B cell (primary cell): ENCODE measurements at regions not wholly inside any gene's neighbourhood (a gene's known extent, or its start where the extent isn't known, plus 50 kb on each side); places are given as distances from the start of the nearest gene placed in this dataset.

Experiments
- ATAC-seq: fragments of 200-7000 bp; cut with Tn5 transposase; one replicate; pipeline ENCODE4 v1.10.0; 2021; ENCODE audit warnings: low read depth, mild to moderate bottlenecking, moderate number of reproducible peaks, moderate library complexity
- CTCF ChIA-PET: fragments of 350-600 bp; sonication (Branson Sonifier 250); formaldehyde crosslinking; loops from one replicate; lab custom pipeline; 2021; ENCODE audit warnings: antibody characterized with exemption, inconsistent platforms; lab: Charles Lee
- POLR2A ChIA-PET: fragments of 350-600 bp; sonication (Branson Sonifier 250); formaldehyde crosslinking; loops from one replicate; lab custom pipeline; 2021; ENCODE audit warnings: antibody characterized with exemption; lab: Charles Lee
- DNase-seq: peaks from one replicate; pipeline ENCODE4 v3.0.0; 2013
- H2AFZ ChIP-seq: 2 replicates; pipeline ENCODE4 v1.6.1; 2012; ENCODE audit warnings: mild to moderate bottlenecking, low read depth, low read length; ENCODE audit not compliant: insufficient read depth, poor library complexity, severe bottlenecking
- H3K27ac ChIP-seq, 2 donors: 1 replicate in 1 of 2; 2 replicates in 1 of 2; pipeline ENCODE4 v1.5.1; 2012 to 2013; ENCODE audit warnings: low read length in 2 of 2, mild to moderate bottlenecking in 2 of 2, moderate library complexity in 1 of 2
- H3K27me3 ChIP-seq, 4 experiments: fragments of 200-600 bp in 1 of 4; sonication (generic) in 1 of 4; replicated peaks in 1 of 4; 1 replicate in 2 of 4; 2 replicates in 2 of 4; pipeline versions ENCODE4 v1.6.1 to v1.7.0; 2013 to 2016; ENCODE audit warnings: low read length in 3 of 4, mild to moderate bottlenecking in 2 of 4, mixed read lengths in 1 of 4, moderate library complexity in 1 of 4; ENCODE audit not compliant: insufficient read depth in 4 of 4, control insufficient read depth in 3 of 4; ENCODE audit errors: control extremely low read depth in 1 of 4
- H3K36me3 ChIP-seq, 2 experiments: replicated peaks in 1 of 2; 1 replicate in 1 of 2; 2 replicates in 1 of 2; pipeline versions ENCODE4 v1.6.1 to v1.7.1; 2013; ENCODE audit warnings: low read length in 1 of 2; ENCODE audit not compliant: insufficient read depth in 2 of 2, control insufficient read depth in 1 of 2; ENCODE audit errors: control extremely low read depth in 1 of 2, extremely low read depth in 1 of 2
- H3K4me1 ChIP-seq, 2 donors: fragments of 200-600 bp in 1 of 2; sonication (generic) in 1 of 2; 1 replicate in 1 of 2; 2 replicates in 1 of 2; pipeline versions ENCODE4 v1.5.1 to v1.6.1; 2013 to 2017; ENCODE audit warnings: low read length in 2 of 2; ENCODE audit not compliant: control insufficient read depth in 2 of 2, insufficient read depth in 2 of 2
- H3K4me2 ChIP-seq: replicated peaks from 2 replicates; pipeline ENCODE3; 2012; ENCODE audit warnings: mild to moderate bottlenecking, low read depth, low read length; ENCODE audit not compliant: poor library complexity, severe bottlenecking
- H3K4me3 ChIP-seq, 5 experiments: fragments of 200-600 bp in 1 of 5; sonication (generic) in 1 of 5; 1 replicate in 3 of 5; 2 replicates in 2 of 5; pipeline versions ENCODE4 v1.5.1 to v1.7.0; 2011 to 2016; ENCODE audit warnings: low read length in 4 of 5, mild to moderate bottlenecking in 4 of 5, low read depth in 2 of 5, control low read depth in 1 of 5, moderate library complexity in 1 of 5; ENCODE audit not compliant: insufficient read depth in 1 of 5; ENCODE audit errors: control extremely low read depth in 1 of 5, extremely low read depth in 1 of 5
- H3K79me2 ChIP-seq: fragments of 200-600 bp; sonication (generic); one replicate; pipeline ENCODE4 v1.6.0; 2016; ENCODE audit warnings: low read length; ENCODE audit not compliant: control insufficient read depth, insufficient read depth
- H3K9ac ChIP-seq: fragments of 200-600 bp; sonication (generic); 2 replicates; pipeline ENCODE4 v1.6.1; 2017; ENCODE audit warnings: mild to moderate bottlenecking, low read length, moderate library complexity
- H3K9me3 ChIP-seq, 3 donors: one replicate each; pipeline versions ENCODE4 v1.6.1 to v1.7.1; 2013; ENCODE audit warnings: low read length in 2 of 3; ENCODE audit not compliant: control insufficient read depth in 2 of 3, insufficient read depth in 1 of 3; ENCODE audit errors: control extremely low read depth in 1 of 3
- H4K20me1 ChIP-seq: 2 replicates; pipeline ENCODE4 v1.6.0; 2012; ENCODE audit warnings: mild to moderate bottlenecking, low read length; ENCODE audit not compliant: insufficient read depth, control insufficient read depth, poor library complexity, severe bottlenecking
- H3K27ac Mint-ChIP-seq: one replicate; pipeline ENCODE4 v1.8.0; 2021; ENCODE audit warnings: mixed read lengths
- H3K27me3 Mint-ChIP-seq: one replicate; pipeline ENCODE4 v1.8.0; 2021; ENCODE audit warnings: mixed read lengths
- H3K4me1 Mint-ChIP-seq: one replicate; pipeline ENCODE4 v1.8.0; 2021; ENCODE audit warnings: mixed read lengths
- H3K4me3 Mint-ChIP-seq: one replicate; pipeline ENCODE4 v1.8.0; 2021; ENCODE audit warnings: mixed read lengths
- H3K9me3 Mint-ChIP-seq: one replicate; pipeline ENCODE4 v1.8.0; 2022; ENCODE audit warnings: mixed read lengths; ENCODE audit not compliant: insufficient read depth
- CTCF ChIP-seq: fragments of 200-600 bp; IDR thresholded peaks from one replicate; pipeline ENCODE4 v1.8.0; 2022; ENCODE audit warnings: antibody characterized with exemption, mild to moderate bottlenecking
- EZH2 ChIP-seq: IDR thresholded peaks from 2 replicates; pipeline ENCODE4 v1.6.1; 2012; ENCODE audit warnings: borderline replicate concordance, low read depth, mild to moderate bottlenecking, moderate library complexity, low read length; ENCODE audit not compliant: insufficient read depth, poor library complexity, severe bottlenecking
- WGBS: methylation state at CpG from one replicate; pipeline ENCODE4 v1.1.5; 2013; ENCODE audit warnings: missing lambda C conversion rate; ENCODE audit not compliant: insufficient coverage; 5-methylcytosine and 5-hydroxymethylcytosine counted together
- intact Hi-C: fragments of 100-400 bp; cut with micrococcal nuclease; formaldehyde crosslinking; loops from one replicate; pipeline ENCODE4 v1.10.0; 2022

GRCh38 chr17:72191921-72192799 lies 71.3 kb downstream of the SOX9 start:
- H3K9me3 Mint-ChIP-seq, result peaks cover 4% of the 10 kb centered on the region
- Histone ChIP-seq H3K4me2 (no peak overlapping the region), H3K9me3 (peaks cover 0 to 23% (median 0%) of the 10 kb centered on the region in 3 donors), H3K4me3 (no peak overlapping the region), H3K9ac (no peak overlapping the region), H3K27me3 (no peaks in the 10 kb centered on the region), H3K79me2 (no peaks in the 10 kb centered on the region), H3K36me3 (no peaks in the 10 kb centered on the region), H3K27ac (no peak overlapping the region), H2AFZ (no peak overlapping the region), H4K20me1 (no peaks in the 10 kb centered on the region), H3K4me1 (no peaks in the 10 kb centered on the region)
- H3K27ac Mint-ChIP-seq, result no peak overlapping the region
- no peak for DNase-seq
- CTCF ChIA-PET, result no interaction called here
- H3K4me3 Mint-ChIP-seq, result no peak overlapping the region
- TF ChIP-seq CTCF, result no peak
- TF ChIP-seq EZH2, result no peak
- POLR2A ChIA-PET, result no interaction called here
- no peaks in the 10 kb centered on the region for H3K27me3 Mint-ChIP-seq
- ATAC-seq, result no peak
- H3K4me1 Mint-ChIP-seq, result no peaks in the 10 kb centered on the region
- WGBS, result 69% methylated on average over 7 of the region's 11 CpGs
- intact Hi-C loops, result no loop called here

- POLR2A ChIA-PET, result no interaction called here
- TF ChIP-seq EZH2, result no peak
- TF ChIP-seq CTCF, result no peak
- H3K4me1 Mint-ChIP-seq, result no peaks in the 10 kb centered on the region
- no peak for DNase-seq
- Histone ChIP-seq H3K9ac (no peak overlapping the region), H3K36me3 (no peaks in the 10 kb centered on the region), H2AFZ (no peak overlapping the region), H3K4me3 (no peak overlapping the region), H3K79me2 (no peaks in the 10 kb centered on the region), H3K27ac (no peak overlapping the region), H3K4me2 (no peak overlapping the region), H3K4me1 (no peaks in the 10 kb centered on the region), H3K9me3 (peaks cover 0 to 20% (median 0%) of the 10 kb centered on the region in 3 donors), H4K20me1 (no peaks in the 10 kb centered on the region), H3K27me3 (no peaks in the 10 kb centered on the region)
- no peak for ATAC-seq
- CTCF ChIA-PET, result no interaction called here
- H3K4me3 Mint-ChIP-seq, result no peak overlapping the region
- peaks cover 4% of the 10 kb centered on the region for H3K9me3 Mint-ChIP-seq
- 69% methylated on average over 2 of the region's 4 CpGs for WGBS
- intact Hi-C loops, result no loop called here
- H3K27ac Mint-ChIP-seq, result no peak overlapping the region
- no peaks in the 10 kb centered on the region for H3K27me3 Mint-ChIP-seq
Observed at GRCh38 chr17:72192800-72193192, 72.0 kb downstream of the SOX9 start.
